Body of pancreas (tissue), 4 donors: ENCODE measurements at regions not wholly inside any gene's neighbourhood (a gene's known extent, or its start where the extent isn't known, plus 50 kb on each side); places are given as distances from the start of the nearest gene placed in this dataset.

Experiments
- ATAC-seq: fragments of 150-250 bp; one replicate; pipeline ENCODE4 v1.9.1; 2016
- DNase-seq, 4 donors: peaks; one replicate each; pipeline ENCODE4 v3.0.0-alpha.2; 2019
- H3K27ac ChIP-seq, 4 donors: fragments of 200-600 bp; sonication (generic); 1 replicate in 3 of 4; 2 replicates in 1 of 4; pipeline versions ENCODE4 v1.5.1 to v1.6.1; 2016 to 2019; ENCODE audit warnings: mild to moderate bottlenecking in 1 of 4, mixed read lengths in 1 of 4, moderate library complexity in 1 of 4
- H3K27me3 ChIP-seq, 2 donors: fragments of 200-600 bp; sonication (generic); one replicate each; pipeline ENCODE4 v1.6.0; 2016; ENCODE audit warnings: mild to moderate bottlenecking in 1 of 2
- H3K36me3 ChIP-seq, 2 donors: fragments of 200-600 bp; sonication (generic); replicated peaks in 1 of 2; 2 replicates each; pipeline ENCODE4 v1.5.1; 2016; ENCODE audit warnings: low read depth in 2 of 2; ENCODE audit not compliant: insufficient read depth in 1 of 2
- H3K4me1 ChIP-seq: fragments of 200-600 bp; sonication (generic); one replicate; pipeline ENCODE4 v1.6.0; 2016
- H3K4me3 ChIP-seq, 2 donors: fragments of 200-600 bp; sonication (generic); 1 replicate in 1 of 2; 2 replicates in 1 of 2; pipeline ENCODE4 v1.5.1; 2016 to 2019
- H3K9me3 ChIP-seq, 3 donors: fragments of 200-600 bp; sonication (generic); 1 replicate in 2 of 3; 2 replicates in 1 of 3; pipeline ENCODE4 v1.5.1; 2016
- POLR2A ChIP-seq, 3 donors: fragments of 450-650 bp; IDR thresholded peaks; one replicate each; pipeline ENCODE4 v1.6.1; 2016; ENCODE audit warnings: antibody characterized with exemption in 3 of 3, mild to moderate bottlenecking in 2 of 3
- WGBS, 2 donors: methylation state at CpG; one replicate each; pipeline ENCODE4 v1.1.5; 2017; 5-methylcytosine and 5-hydroxymethylcytosine counted together
- intact Hi-C: fragments of 100-400 bp; cut with DNase I; formaldehyde crosslinking; loops from one replicate; pipeline ENCODE4 v1.15.1; 2023
- TF ChIP-seq, protein P1 (sequence below), 7 experiments: fragments of 450-650 bp in 4 of 7; fragments of 200-600 bp in 3 of 7; sonication (generic) in 3 of 7; IDR thresholded peaks; one replicate each; pipeline ENCODE4 v1.5.1; 2016 to 2019; ENCODE audit warnings: antibody characterized with exemption in 7 of 7

GRCh38 chr14:76677534-76678145 lies 83.6 kb upstream of the VASH1 start:
- TF ChIP-seq, protein P1, sequence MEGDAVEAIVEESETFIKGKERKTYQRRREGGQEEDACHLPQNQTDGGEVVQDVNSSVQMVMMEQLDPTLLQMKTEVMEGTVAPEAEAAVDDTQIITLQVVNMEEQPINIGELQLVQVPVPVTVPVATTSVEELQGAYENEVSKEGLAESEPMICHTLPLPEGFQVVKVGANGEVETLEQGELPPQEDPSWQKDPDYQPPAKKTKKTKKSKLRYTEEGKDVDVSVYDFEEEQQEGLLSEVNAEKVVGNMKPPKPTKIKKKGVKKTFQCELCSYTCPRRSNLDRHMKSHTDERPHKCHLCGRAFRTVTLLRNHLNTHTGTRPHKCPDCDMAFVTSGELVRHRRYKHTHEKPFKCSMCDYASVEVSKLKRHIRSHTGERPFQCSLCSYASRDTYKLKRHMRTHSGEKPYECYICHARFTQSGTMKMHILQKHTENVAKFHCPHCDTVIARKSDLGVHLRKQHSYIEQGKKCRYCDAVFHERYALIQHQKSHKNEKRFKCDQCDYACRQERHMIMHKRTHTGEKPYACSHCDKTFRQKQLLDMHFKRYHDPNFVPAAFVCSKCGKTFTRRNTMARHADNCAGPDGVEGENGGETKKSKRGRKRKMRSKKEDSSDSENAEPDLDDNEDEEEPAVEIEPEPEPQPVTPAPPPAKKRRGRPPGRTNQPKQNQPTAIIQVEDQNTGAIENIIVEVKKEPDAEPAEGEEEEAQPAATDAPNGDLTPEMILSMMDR (IDR thresholded peaks at IDR 0.05): no peak
- TF ChIP-seq POLR2A (IDR thresholded peaks at IDR 0.05): no peak
- 72 to 79% methylated on average over 4 of the region's 4 CpGs for WGBS, 2 donors
- H3K9me3 ChIP-seq: no peaks in the 10 kb centered on the region
- ATAC-seq: no peak
- H3K4me1 ChIP-seq: no peaks in the 10 kb centered on the region
- intact Hi-C loops: no loop called here
- H3K36me3 ChIP-seq: no peaks in the 10 kb centered on the region
- H3K27ac ChIP-seq: no peak overlapping the region
- H3K4me3 ChIP-seq: no peak overlapping the region
- H3K27me3 ChIP-seq: no peaks in the 10 kb centered on the region
- no peak for DNase-seq

DNA sequence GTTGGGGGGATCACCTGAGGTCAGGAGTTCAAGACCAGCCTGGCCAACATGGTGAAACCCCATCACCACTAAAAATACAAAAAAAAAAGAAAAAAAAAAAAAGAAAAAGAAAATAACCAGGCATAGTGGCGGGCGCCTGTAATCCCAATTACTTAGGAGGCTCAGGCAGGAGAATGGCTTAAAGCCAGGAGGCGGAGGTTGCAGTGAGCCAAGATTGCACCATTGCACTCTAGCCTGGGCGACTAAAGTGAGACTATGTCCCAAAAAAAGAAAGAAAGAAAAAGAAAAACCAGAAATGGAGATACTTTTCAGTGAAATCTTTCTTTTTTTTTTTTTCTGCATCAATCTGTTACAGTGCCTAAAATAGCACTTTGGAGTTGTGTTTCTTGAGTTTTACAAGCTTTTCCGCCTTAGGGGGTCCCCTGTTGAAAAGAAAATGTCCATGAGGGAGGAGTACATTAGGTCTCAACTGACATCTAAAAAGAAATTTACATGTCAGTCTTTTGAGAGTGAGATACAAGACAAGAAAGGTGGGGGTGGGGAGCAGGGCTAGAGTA lies 82.9 kb upstream of the VASH1 start:
- no peak for ATAC-seq
- H3K9me3 ChIP-seq: peaks cover 0 to 3% (median 0%) of the 10 kb centered on the region in 3 donors
- DNase-seq: no peak
- H3K27me3 ChIP-seq: no peaks in the 10 kb centered on the region
- 85 to 92% methylated on average over 5 of the region's 5 CpGs for WGBS, 2 donors
- no peaks in the 10 kb centered on the region for H3K4me1 ChIP-seq
- no peak overlapping the region for H3K4me3 ChIP-seq
- no peaks in the 10 kb centered on the region for H3K36me3 ChIP-seq
- no peak for TF ChIP-seq POLR2A (IDR thresholded peaks at IDR 0.05)
- TF ChIP-seq, protein P1 (IDR thresholded peaks at IDR 0.05): no peak
- intact Hi-C loops: no loop called here
- no peak overlapping the region for H3K27ac ChIP-seq

DNA sequence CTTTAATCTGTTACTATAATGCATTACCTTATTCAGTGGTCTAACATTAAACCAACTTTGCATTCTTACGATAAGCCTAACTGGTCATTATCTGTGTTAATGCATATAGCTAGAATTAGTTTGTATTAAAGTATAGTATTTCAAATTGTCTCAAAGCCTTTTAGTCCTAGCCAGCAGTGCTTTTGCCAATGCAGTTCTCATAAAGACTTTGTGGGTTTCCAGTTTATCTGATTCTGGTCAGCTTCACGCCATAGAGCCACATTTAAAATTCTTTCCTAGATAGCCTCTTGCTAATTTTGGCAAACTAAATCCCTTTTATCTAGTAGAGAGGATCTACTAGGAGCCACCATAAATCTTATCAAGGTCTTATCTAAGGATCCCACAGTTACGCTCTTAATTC lies 78.9 kb upstream of the VASH1 start:
- Histone ChIP-seq H3K27me3 (no peaks in the 10 kb centered on the region), H3K36me3 (no peaks in the 10 kb centered on the region)
- WGBS, 2 donors: 76 to 87% methylated on average over 3 of the region's 3 CpGs

GRCh38 chr14:76686646-76687045 lies 74.6 kb upstream of the VASH1 start:
- no peak overlapping the region for H3K27ac ChIP-seq
- no peak for DNase-seq
- H3K4me1 ChIP-seq: no peaks in the 10 kb centered on the region
- WGBS, 2 donors: 29 to 55% methylated on average over 1 of the region's 1 CpG
- no peak for TF ChIP-seq POLR2A (IDR thresholded peaks at IDR 0.05)
- no peaks in the 10 kb centered on the region for H3K27me3 ChIP-seq
- intact Hi-C loops: no loop called here
- H3K4me3 ChIP-seq: no peak overlapping the region
- H3K9me3 ChIP-seq: peaks cover 0 to 15% (median 0%) of the 10 kb centered on the region in 3 donors
- ATAC-seq: no peak
- H3K36me3 ChIP-seq: no peaks in the 10 kb centered on the region

More for the DNA sequence above, 78.9 kb upstream of the VASH1 start:
- intact Hi-C loops: no loop called here
- no peak for DNase-seq
- H3K4me1 ChIP-seq: no peaks in the 10 kb centered on the region
- no peak for TF ChIP-seq POLR2A (IDR thresholded peaks at IDR 0.05)
- TF ChIP-seq, protein P1 (IDR thresholded peaks at IDR 0.05): no peak
- no peak for ATAC-seq
- H3K9me3 ChIP-seq: peaks cover 0 to 4% (median 0%) of the 10 kb centered on the region in 3 donors
- no peak overlapping the region for H3K4me3 ChIP-seq
- H3K27ac ChIP-seq: no peak overlapping the region

- H3K4me3 ChIP-seq: no peak overlapping the region
- WGBS, 2 donors: 20 to 28% methylated on average over 7 of the region's 7 CpGs
- H3K36me3 ChIP-seq: no peaks in the 10 kb centered on the region
- H3K27me3 ChIP-seq: no peaks in the 10 kb centered on the region
- intact Hi-C loops: no loop called here
- peak; percentile 80 for ATAC-seq
- H3K9me3 ChIP-seq: peaks cover 0 to 15% (median 0%) of the 10 kb centered on the region in 3 donors
- DNase-seq: peak; percentile 70 to 88 (median 75)
- H3K27ac ChIP-seq: no peak overlapping the region
- H3K4me1 ChIP-seq: no peaks in the 10 kb centered on the region
- TF ChIP-seq, protein P1 (IDR thresholded peaks at IDR 0.05): no peak
- no peak for TF ChIP-seq POLR2A (IDR thresholded peaks at IDR 0.05)
These were observed 73.5 kb upstream of the VASH1 start for GRCh38 chr14:76687611-76688382.
